GM18868 (cell line): ENCODE measurements at regions not wholly inside any gene's neighbourhood (a gene's known extent, or its start where the extent isn't known, plus 50 kb on each side); places are given as distances from the start of the nearest gene placed in this dataset.
"Not testable (repeated sequence)": the region's sequence is repeated elsewhere in the genome, so short reads cannot be mapped to it uniquely, and the experiment has no call there.

Experiments used
- ATAC-seq: cut with Tn5 transposase; IDR thresholded peaks from one replicate; pipeline ENCODE4 v1.9.1; 2021; ENCODE audit warnings: mild to moderate bottlenecking, moderate library complexity; ENCODE audit not compliant: unreplicated experiment

GRCh38 chr15:58355382-58355971 lies 76.3 kb upstream of the LIPC start:
- ATAC-seq, result no peak

GRCh38 chr15:58355973-58356372 lies 75.8 kb upstream of the LIPC start:
- ATAC-seq, result no peak

GRCh38 chr15:58357529-58358476 lies 74.0 kb upstream of the LIPC start:
- ATAC-seq, result no peak

- no peak for ATAC-seq
Observed at GRCh38 chr15:58360421-58361090, 71.2 kb upstream of the LIPC start.

- ATAC-seq, result no peak
Observed at GRCh38 chr15:58361273-58361759, 70.5 kb upstream of the LIPC start.

- no peak for ATAC-seq
Observed at GRCh38 chr15:58362262-58362922, 69.4 kb upstream of the LIPC start.

GRCh38 chr15:58363118-58363517 lies 68.7 kb upstream of the LIPC start:
- ATAC-seq, result not testable (repeated sequence)

- not testable (repeated sequence) for ATAC-seq
Observed at GRCh38 chr15:58363673-58364072, 68.1 kb upstream of the LIPC start.

- not testable (repeated sequence) for ATAC-seq
Observed at GRCh38 chr15:58365098-58365497, 66.7 kb upstream of the LIPC start.

GRCh38 chr15:58369261-58369701 lies 62.5 kb upstream of the LIPC start:
- ATAC-seq, result peak; percentile 51

- no peak for ATAC-seq
Observed at GRCh38 chr15:58369956-58370355, 61.8 kb upstream of the LIPC start.

- no peak for ATAC-seq
Observed at GRCh38 chr15:58374147-58374546, 57.6 kb upstream of the LIPC start.

GRCh38 chr15:58377193-58377592 lies 54.6 kb upstream of the LIPC start:
- ATAC-seq, result no peak

GRCh38 chr15:58378241-58379085 lies 53.3 kb upstream of the LIPC start:
- no peak for ATAC-seq

- not testable (repeated sequence) for ATAC-seq
Observed at GRCh38 chr15:58379454-58379853, 52.3 kb upstream of the LIPC start.

- ATAC-seq, result no peak
Observed at GRCh38 chr15:58380280-58380945, 51.4 kb upstream of the LIPC start.

GRCh38 chr15:58381697-58382096 lies 50.1 kb upstream of the LIPC start:
- no peak for ATAC-seq
